Suppressor macrophage treated with lipopolysaccharide for 4 hours (primary cell): ENCODE measurements at regions not wholly inside any gene's neighbourhood (a gene's known extent, or its start where the extent isn't known, plus 50 kb on each side); places are given as distances from the start of the nearest gene placed in this dataset.
"Not testable (repeated sequence)": the region's sequence is repeated elsewhere in the genome, so short reads cannot be mapped to it uniquely, and the experiment has no call there.

Source experiments
- DNase-seq: peaks from one replicate; pipeline ENCODE4 v3.0.0-alpha.2; 2020

GRCh38 chr21:14677013-14677412 lies 130.9 kb upstream of the SAMSN1 start:
- peak; percentile 60 for DNase-seq

- DNase-seq, result peak; percentile 38
Observed at GRCh38 chr21:14675774-14676530, 129.8 kb upstream of the SAMSN1 start.

DNA sequence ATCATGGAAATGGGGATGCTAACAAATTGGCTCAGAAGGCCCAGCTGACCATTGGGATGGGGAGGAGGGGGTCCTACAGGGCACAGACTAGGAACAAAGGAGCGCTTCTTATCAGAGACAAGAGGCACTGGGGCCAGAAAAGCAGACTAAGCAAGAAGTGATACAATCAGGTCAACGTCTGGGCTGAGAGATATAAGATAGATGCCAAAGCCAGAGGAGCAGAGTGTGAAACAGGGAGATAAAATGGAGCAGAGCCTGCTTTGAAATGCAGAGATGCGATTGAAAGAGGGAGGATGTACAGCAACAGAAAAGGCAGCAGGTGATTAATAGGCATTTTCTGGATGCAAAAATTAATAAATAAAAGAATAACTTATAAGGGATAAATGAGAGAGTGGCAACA lies 127.5 kb upstream of the SAMSN1 start:
- DNase-seq, result no peak

GRCh38 chr21:14672466-14672865 lies 126.4 kb upstream of the SAMSN1 start:
- DNase-seq, result peak; percentile 20

- DNase-seq, result no peak
Observed at GRCh38 chr21:14670409-14670808, 124.3 kb upstream of the SAMSN1 start.

GRCh38 chr21:14669092-14669491 lies 123.0 kb upstream of the SAMSN1 start:
- not testable (repeated sequence) for DNase-seq

DNA sequence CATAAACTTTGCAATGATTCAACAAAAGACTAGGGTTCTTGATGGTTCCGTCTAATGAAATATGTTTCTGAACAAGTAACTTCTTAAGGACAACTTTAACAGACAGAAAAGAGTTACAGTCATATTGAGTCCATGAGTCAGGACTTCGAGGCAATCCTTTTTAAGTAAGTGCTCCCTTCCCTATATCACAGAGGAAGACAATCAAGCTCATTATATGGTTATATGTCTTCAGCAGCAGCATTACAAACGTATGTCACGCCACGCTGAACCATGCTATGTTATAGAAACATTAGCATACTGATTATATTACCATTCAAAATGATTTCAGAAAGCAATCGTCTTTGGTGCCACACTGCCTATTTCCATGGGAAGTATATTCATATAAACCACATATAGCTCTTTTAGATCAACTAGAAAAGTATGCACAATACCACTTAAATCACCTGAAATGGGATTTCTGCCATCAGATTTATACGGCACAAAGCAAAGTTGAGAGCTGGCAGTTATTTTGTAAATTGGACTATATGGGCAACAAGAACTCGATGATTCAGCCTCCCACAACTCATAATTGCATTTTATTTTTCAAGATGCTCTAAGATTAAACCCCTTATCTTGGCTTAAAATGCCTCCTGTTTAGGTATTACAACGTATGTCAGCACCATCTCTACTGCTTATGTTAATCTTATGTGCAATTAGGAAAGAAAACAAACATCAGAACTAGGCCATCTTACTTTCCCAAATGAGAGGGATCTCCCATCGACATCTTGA lies 111.3 kb upstream of the SAMSN1 start:
- no peak for DNase-seq

GRCh38 chr21:14646893-14647292 lies 100.8 kb upstream of the SAMSN1 start:
- no peak for DNase-seq

- no peak for DNase-seq
Observed at GRCh38 chr21:14645702-14646101, 99.6 kb upstream of the SAMSN1 start.

- DNase-seq, result no peak
Observed at GRCh38 chr21:14632359-14632758, 86.2 kb upstream of the SAMSN1 start.

GRCh38 chr21:14630556-14631069 lies 84.5 kb upstream of the SAMSN1 start:
- peak; percentile 21 for DNase-seq

GRCh38 chr21:14629461-14629860 lies 83.3 kb upstream of the SAMSN1 start:
- DNase-seq, result no peak

DNA sequence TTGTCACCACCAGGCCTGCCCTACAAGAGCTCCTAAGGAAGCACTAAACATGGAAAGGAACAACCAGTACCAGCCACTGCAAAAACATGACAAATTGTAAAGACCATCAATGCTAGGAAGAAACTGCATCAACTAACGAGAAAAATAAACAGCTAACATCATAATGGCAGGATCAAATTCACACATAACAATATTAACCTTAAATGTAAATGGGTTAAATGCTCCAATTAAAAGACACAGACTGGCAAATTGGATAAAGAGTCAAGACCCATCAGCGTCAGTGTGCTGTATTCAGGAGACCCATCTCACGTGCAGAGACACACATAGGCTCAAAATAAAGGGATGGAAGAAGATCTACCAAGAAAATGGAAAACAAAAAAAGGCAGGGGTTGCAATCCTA lies 77.0 kb upstream of the SAMSN1 start:
- DNase-seq, result not testable (repeated sequence)

DNA sequence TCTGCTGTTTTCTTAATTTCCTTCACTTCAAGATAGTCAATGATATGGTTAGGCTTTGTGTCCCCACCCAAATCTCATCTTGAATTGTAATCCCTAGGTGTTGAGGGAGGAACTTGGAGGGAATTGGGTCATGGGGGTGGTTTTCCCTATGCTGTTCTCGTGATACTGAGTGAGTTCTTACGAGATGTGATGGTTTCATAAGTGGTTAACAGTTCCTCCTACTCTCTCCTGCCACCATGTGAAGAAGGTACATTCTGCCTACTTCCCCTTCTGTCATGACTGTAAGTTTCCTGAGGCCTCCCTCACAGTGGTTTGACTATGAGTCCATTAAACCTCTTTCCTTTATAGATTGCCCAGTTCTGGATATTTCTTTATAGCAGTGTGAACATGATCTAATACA lies 74.0 kb upstream of the SAMSN1 start:
- peak; percentile 54 for DNase-seq

DNA sequence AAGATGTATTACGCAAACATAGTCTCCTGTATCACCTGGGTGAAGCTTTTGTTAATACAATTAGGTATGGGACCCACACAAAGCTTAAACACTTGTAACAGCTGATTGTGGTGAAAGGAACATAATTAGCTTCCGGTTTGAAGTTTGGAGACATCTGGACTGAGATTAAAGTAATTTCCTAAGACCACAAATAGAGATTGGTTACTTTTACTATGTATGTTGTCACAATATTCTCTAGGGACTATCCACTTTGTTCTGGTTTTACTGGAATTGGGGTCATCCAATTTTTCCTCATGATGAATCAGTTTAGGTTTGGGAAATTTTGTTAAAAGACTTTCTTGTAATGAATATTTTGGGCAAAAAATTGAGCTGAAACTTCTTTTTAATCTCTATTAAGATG lies 71.8 kb upstream of the SAMSN1 start:
- peak; percentile 58 for DNase-seq

- DNase-seq, result no peak
Observed at GRCh38 chr21:14617040-14617393, 70.9 kb upstream of the SAMSN1 start.

DNA sequence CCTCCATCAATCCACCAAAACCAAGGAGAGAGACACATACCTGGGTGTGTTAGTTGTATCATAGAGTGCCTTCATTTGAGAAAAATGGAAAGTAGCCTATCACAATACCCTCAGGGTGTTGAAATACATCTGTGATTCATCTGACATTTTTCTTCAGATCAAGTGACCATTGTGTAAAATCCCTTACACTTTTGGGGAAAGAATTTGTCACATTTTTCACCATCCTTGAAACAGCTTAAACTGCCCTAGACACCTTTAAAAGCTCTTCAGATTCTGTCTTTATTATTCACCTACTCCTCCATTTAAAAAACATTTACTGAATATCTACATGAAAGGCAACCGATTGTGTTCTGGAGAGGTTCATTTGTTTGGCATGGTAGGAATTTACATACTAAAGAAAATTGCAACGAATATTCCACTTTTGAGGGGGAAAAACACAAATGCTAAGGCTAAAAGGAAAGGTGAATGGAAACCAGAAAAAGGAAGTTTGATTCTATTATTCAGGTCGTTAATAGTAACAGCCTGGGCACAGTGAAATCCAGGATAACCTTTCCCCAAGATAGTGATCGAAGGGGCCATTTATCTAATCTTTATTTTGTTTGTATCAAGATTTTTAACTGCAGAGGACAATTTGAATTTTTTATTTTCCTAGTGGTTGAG lies 70.4 kb upstream of the SAMSN1 start:
- peak; percentile 83 for DNase-seq

DNA sequence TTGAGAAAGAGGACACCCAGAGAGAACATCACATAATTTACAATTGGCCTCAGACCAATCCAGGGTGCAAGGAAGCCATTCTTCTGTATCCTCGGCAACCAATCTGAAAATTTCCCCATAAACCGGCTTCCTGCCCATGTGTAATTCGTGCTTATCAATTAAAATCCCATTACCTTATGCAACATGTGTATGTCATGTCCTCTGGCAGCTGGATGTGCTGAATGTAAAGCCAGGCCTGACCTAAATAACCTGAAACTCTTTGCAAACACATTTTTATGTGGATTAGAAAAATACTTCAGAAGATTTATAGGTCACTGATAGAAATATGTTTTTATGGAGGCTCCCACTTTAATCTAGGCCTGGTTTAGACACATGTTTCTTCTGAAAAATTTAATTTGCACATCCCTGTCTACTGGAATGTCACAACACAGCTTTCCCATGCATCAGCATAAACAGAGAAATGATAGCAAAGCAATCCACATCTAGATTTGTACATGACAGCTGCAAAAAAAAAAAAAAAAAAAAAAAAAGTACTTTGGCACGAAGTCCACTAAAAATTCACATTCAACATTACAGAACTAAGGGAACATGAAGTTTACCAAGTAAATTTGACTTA lies 69.4 kb upstream of the SAMSN1 start:
- DNase-seq, result no peak

DNA sequence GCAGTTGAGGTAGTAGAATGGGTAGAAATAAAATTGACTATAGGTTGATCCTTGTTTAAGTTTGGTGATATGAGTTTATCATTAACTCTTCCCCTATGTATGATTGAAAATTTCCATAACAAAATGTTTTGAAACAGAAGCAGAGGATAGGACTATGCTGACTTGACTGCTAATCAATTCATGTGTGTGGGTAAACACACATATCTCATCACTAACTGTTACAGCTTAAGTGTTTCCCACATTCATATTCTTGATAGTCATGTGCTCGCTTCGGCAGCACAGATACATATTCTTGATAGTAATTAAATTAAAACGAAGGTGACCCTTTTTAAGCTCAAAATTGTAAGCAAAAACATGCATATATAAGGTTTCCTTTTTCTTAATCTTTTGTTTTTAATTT lies 68.2 kb upstream of the SAMSN1 start:
- DNase-seq, result no peak

GRCh38 chr21:14613486-14614224 lies 67.5 kb upstream of the SAMSN1 start:
- no peak for DNase-seq

- not testable (repeated sequence) for DNase-seq
Observed at GRCh38 chr21:14610119-14610518, 64.0 kb upstream of the SAMSN1 start.

DNA sequence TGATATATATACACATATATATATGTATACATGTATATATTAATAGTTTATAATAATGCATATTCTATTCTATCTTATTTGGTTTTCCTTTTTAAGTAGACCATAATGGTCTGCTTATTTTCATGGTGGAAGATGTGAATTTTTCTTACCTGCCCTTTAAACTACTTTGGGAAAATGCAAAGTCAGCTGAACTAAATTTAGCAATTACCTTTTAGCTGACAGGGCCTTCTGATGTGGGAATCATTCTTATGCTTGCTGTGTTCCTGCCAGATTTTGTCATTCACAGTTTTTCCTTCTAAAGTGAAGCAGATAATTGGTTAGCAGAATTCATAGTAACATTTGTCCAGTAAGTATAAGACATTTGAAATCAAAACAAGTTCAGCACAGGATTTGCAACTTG lies 63.2 kb upstream of the SAMSN1 start:
- no peak for DNase-seq

DNA sequence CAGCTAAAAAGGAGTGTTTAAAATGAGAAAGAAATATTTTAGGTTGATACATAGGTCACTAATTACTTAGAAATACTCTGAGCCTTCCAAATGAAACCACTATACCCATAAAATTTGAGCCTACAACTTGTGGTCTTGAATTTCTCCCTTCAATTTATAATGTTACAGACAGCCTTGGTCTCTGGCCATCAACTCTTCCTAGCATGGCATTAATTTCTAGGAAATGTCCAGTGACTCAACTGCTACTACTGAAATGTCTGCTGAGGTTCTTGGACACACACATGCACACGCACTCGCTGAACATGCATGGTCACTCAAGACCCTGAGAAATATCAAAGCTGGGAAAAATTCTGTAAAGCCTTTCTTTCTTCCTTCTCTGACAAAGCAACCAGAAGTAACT lies 61.1 kb upstream of the SAMSN1 start:
- DNase-seq, result no peak
